Activated naive CD8-positive, alpha-beta T cell treated with anti-CD3 and anti-CD28 coated beads, Interleukin-2, amount 50 U/mL, for 16 hours (primary cell): ENCODE measurements at regions not wholly inside any gene's neighbourhood (a gene's known extent, or its start where the extent isn't known, plus 50 kb on each side); places are given as distances from the start of the nearest gene placed in this dataset.

Experiments
- DNase-seq: peaks from one replicate; pipeline ENCODE4 v3.0.0-alpha.2; 2020; ENCODE audit warnings: low read depth, low spot score

- DNase-seq, result no peak
Observed at GRCh38 chr6:53413326-53413725, 64.6 kb upstream of the ELOVL5 start.

DNA sequence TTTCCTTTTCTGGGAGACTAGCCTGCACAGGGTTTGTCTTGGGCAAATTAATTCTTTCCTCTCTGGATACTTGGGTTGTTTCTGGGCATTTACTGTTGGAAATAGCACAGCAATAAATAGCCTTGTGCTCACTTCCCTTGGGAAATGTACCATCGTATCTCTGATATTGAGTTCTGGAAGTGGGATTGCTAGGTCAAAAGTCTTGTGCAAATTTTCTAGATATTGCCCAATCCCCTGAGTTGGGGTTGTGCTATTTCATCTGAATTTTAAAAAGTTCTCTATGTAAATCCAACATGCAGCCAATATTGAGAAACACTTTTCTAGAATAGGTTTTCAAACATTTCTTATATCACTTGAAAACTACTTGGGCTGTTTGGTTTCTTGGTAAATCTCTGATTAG lies 64.0 kb upstream of the ELOVL5 start:
- no peak for DNase-seq

DNA sequence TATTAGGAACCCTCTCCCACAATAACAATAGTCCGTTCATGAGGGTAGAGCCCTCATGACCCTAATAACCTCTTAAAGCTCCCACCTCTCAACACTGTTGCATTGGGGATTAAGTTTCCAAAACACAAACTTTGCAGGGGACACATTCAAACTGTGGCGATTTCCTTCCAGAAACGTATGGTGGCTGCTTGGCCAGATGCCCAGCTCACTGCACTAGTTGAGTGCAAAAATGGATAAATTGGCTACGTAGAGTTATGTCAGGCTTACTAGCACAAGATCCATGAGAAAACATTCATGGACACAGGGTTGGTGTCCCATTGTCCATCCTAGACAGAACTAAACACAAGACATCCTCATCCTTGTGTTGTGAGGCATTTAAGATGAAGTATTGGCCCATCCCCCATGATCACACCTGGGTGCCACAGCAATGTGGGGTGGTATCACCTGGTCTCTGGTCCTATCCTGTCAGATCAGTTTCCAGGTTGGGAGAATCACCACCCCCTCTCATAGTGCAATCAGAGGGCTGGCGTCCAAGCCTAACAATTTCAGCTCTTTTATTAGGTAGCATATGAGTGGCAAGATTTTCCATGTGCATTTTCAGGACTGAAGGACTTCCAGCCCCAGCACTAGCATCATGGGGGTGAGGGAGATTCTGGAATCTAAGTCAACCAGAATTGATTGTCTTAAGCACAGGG lies 63.4 kb upstream of the ELOVL5 start:
- no peak for DNase-seq

GRCh38 chr6:53411451-53411850 lies 62.7 kb upstream of the ELOVL5 start:
- no peak for DNase-seq

DNA sequence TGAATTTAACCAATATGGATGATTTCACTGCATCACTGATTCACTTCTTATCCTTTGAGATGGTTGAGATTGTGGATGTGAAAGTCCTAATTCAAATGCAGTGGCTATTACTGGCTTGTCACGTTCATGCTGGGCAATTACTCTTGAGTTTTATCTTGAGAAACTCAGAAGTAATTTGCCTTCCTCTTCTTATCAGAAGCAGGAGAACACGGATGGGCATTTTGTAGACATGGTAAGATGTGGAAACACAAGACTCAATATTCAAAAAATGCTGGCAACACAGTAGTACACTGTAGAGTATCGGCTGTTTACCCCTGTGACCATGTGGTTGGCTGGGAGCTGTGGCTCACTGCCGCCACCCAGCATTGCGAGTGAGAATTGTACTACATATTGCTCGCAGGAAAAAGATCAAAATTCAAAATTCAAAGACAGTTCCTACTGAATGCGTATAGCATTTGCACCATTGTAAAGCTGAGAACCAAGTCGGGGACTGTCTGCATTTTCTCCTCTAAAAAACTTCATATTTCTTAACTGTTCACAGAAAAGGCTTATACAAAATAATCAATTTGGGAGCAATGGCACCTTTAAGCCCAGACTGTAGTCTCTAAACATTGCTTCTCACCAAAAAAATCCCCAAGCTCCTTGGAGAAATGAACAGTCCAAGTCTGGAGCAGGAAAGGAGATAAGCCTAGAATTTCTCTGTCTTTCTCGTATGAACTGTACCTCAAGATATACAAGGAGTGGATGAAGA lies 61.9 kb upstream of the ELOVL5 start:
- peak; percentile 8 for DNase-seq

DNA sequence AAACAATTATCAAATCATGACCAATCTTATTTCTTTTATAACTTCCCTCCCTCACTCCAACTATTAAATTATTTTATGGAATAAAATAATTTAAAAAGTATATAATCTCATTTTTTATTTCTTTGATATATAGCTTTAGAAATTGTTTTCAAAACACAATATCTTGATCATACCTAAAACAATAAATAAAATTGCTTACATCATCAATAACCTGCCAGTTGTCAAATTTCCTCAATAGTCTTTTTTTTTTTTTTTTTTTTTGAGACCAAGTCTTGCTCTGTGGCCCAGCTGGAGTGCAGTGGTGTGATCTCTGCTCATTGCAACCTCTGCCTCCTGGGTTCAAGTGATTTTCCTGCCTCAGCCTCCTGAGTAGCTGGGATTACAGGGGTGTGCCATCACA lies 60.1 kb upstream of the ELOVL5 start:
- no peak for DNase-seq

GRCh38 chr6:53399027-53399344 lies 50.2 kb upstream of the ELOVL5 start:
- DNase-seq, result no peak

- no peak for DNase-seq
Observed at GRCh38 chr6:53398247-53399026, 49.7 kb upstream of the ELOVL5 start.
